AG04450 (cell line): ENCODE measurements at regions not wholly inside any gene's neighbourhood (a gene's known extent, or its start where the extent isn't known, plus 50 kb on each side); places are given as distances from the start of the nearest gene placed in this dataset.

Experiments
- CTCF ChIA-PET: fragments of 300-600, 350-600 bp; formaldehyde crosslinking; extraction: SDS; loops from one replicate; lab custom pipeline; 2022; ENCODE audit warnings: antibody characterized with exemption, inconsistent platforms; lab: Charles Lee
- POLR2A ChIA-PET: fragments of 350-600 bp; formaldehyde crosslinking; extraction: SDS; loops from one replicate; lab custom pipeline; 2021; ENCODE audit warnings: antibody characterized with exemption, inconsistent platforms; lab: Yijun Ruan, JAX
- DNase-seq: peaks from one replicate; pipeline ENCODE4 v3.0.0-alpha.2; 2011; ENCODE audit warnings: low read depth, low spot score
- H3K27ac ChIP-seq: one replicate; pipeline ENCODE4 v1.5.1; 2012; ENCODE audit warnings: low read depth, low read length, control low read depth
- H3K27me3 ChIP-seq: one replicate; pipeline ENCODE4 v1.6.0; 2012; ENCODE audit warnings: low read length; ENCODE audit not compliant: control insufficient read depth, insufficient read depth
- H3K4me3 ChIP-seq: 2 replicates; pipeline ENCODE4 v1.5.1; 2011; ENCODE audit warnings: mild to moderate bottlenecking, low read depth, low read length, control low read depth
- H3K9me3 ChIP-seq: 2 replicates; pipeline ENCODE4 v1.5.1; 2012; ENCODE audit warnings: low read length; ENCODE audit not compliant: control insufficient read depth, insufficient read depth
- TF ChIP-seq, protein P1 (sequence below): IDR thresholded peaks from 2 replicates; pipeline ENCODE4 v1.5.1; 2011; ENCODE audit warnings: low read depth, low read length, control low read depth, inconsistent platforms

GRCh38 chr12:34204830-34205285, 182.6 kb downstream of the ALG10 start:
- TF ChIP-seq, protein P1, sequence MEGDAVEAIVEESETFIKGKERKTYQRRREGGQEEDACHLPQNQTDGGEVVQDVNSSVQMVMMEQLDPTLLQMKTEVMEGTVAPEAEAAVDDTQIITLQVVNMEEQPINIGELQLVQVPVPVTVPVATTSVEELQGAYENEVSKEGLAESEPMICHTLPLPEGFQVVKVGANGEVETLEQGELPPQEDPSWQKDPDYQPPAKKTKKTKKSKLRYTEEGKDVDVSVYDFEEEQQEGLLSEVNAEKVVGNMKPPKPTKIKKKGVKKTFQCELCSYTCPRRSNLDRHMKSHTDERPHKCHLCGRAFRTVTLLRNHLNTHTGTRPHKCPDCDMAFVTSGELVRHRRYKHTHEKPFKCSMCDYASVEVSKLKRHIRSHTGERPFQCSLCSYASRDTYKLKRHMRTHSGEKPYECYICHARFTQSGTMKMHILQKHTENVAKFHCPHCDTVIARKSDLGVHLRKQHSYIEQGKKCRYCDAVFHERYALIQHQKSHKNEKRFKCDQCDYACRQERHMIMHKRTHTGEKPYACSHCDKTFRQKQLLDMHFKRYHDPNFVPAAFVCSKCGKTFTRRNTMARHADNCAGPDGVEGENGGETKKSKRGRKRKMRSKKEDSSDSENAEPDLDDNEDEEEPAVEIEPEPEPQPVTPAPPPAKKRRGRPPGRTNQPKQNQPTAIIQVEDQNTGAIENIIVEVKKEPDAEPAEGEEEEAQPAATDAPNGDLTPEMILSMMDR, result no peak
- ChIA-PET POLR2A (no interaction called here), CTCF (no interaction called here)
- H3K9me3 ChIP-seq, result peaks cover 81% of the 10 kb centered on the region
- no peak overlapping the region for H3K27ac ChIP-seq
- H3K4me3 ChIP-seq, result no peak overlapping the region
- DNase-seq, result no peak
- H3K27me3 ChIP-seq, result no peaks in the 10 kb centered on the region

- Histone ChIP-seq H3K4me3 (no peak overlapping the region), H3K27ac (no peak overlapping the region), H3K9me3 (peaks cover 86% of the 10 kb centered on the region), H3K27me3 (no peaks in the 10 kb centered on the region)
- CTCF ChIA-PET, result no interaction called here
- POLR2A ChIA-PET, result no interaction called here
- TF ChIP-seq, protein P1, result no peak
- DNase-seq, result no peak
These were observed 183.1 kb downstream of the ALG10 start for GRCh38 chr12:34205401-34205800.

GRCh38 chr12:34206061-34206785, 183.9 kb downstream of the ALG10 start:
- Histone ChIP-seq H3K27ac (no peak overlapping the region), H3K27me3 (no peaks in the 10 kb centered on the region), H3K9me3 (peaks cover 89% of the 10 kb centered on the region), H3K4me3 (no peak overlapping the region)
- ChIA-PET POLR2A (no interaction called here), CTCF (no interaction called here)
- no peak for DNase-seq
- TF ChIP-seq, protein P1, result no peak

- ChIA-PET CTCF (no interaction called here), POLR2A (no interaction called here)
- DNase-seq, result no peak
- Histone ChIP-seq H3K27me3 (no peaks in the 10 kb centered on the region), H3K9me3 (peaks cover 97% of the 10 kb centered on the region), H3K4me3 (no peak overlapping the region), H3K27ac (no peak overlapping the region)
- TF ChIP-seq, protein P1, result no peak
These were observed 185.6 kb downstream of the ALG10 start for GRCh38 chr12:34207858-34208257.

- H3K9me3 ChIP-seq, result peaks cover 97% of the 10 kb centered on the region
- POLR2A ChIA-PET, result no interaction called here
- CTCF ChIA-PET, result no interaction called here
These were observed 186.3 kb downstream of the ALG10 start for GRCh38 chr12:34208331-34209258.

More at GRCh38 chr12:34208331-34209258, 186.3 kb downstream of the ALG10 start:
- Histone ChIP-seq H3K27ac (no peak overlapping the region), H3K4me3 (no peak overlapping the region), H3K27me3 (no peaks in the 10 kb centered on the region)
- DNase-seq, result no peak
- TF ChIP-seq, protein P1, result no peak
